ENCODE measurements at regions not wholly inside any gene's neighbourhood (a gene's known extent, or its start where the extent isn't known, plus 50 kb on each side); places are given as distances from the start of the nearest gene placed in this dataset.
"Not testable (repeated sequence)": the region's sequence is repeated elsewhere in the genome, so short reads cannot be mapped to it uniquely, and the experiment has no call there.

GRCh38 chr21:17391811-17392340 lies 121.0 kb upstream of the CXADR start:
- no peaks in the 10 kb centered on the region for H3K36me3 Mint-ChIP-seq
- Histone ChIP-seq H3K27ac (ENCODE audit: low read depth, low read length) (no peak overlapping the region), H3K4me3 (ENCODE audit: low read length) (no peak overlapping the region), H3K4me1 (ENCODE audit: insufficient read depth, low read length) (no peaks in the 10 kb centered on the region), H3K36me3 (ENCODE audit: insufficient read depth, low read length) (no peaks in the 10 kb centered on the region), H3K9me3 (ENCODE audit: low read length) (no peaks in the 10 kb centered on the region), H3K27me3 (ENCODE audit: insufficient read depth, low read length, poor library complexity, severe bottlenecking) (no peaks in the 10 kb centered on the region)
- no peaks in the 10 kb centered on the region for H3K4me1 Mint-ChIP-seq
- H3K27me3 Mint-ChIP-seq, result peaks cover 0 to 2% of the 10 kb centered on the region in 2 donors
- no peak overlapping the region for H3K4me3 Mint-ChIP-seq
- peaks cover 0 to 6% (median 0%) of the 10 kb centered on the region in 5 donors for H3K9me3 Mint-ChIP-seq
- CTCF ChIA-PET, result interaction anchor here (1.7 kb wide), 1 partner anchor 194 kb away, joined by 4 read pairs; no protein-coding TSS in a partner anchor
- POLR2A ChIA-PET, result no interaction called here
- H3K27ac Mint-ChIP-seq, result no peak overlapping the region
- DNase-seq, result no peak

DNA sequence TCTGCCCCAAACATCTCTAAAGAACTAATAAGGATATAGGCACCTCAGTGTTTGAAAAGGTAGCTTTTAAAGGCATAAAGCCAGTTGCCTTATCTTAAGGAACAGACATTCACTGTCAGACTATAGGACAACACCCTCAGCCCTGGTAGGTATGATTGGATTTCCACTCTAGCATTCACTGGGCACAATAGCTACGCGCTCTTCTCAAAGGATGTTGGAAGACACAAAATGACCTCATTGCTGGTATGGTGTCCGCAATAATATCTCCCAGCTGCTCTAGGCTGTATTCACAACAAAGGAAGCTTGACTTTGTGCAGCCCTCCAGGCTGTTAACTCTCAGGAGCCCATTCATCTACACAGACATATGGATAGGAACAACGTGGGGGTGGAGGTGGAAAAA lies 119.4 kb upstream of the CXADR start:
- H3K27me3 Mint-ChIP-seq, result peaks cover 0 to 2% of the 10 kb centered on the region in 2 donors
- no peak overlapping the region for H3K4me3 Mint-ChIP-seq
- Histone ChIP-seq H3K4me3 (ENCODE audit: low read length) (no peak overlapping the region), H3K4me1 (ENCODE audit: insufficient read depth, low read length) (no peaks in the 10 kb centered on the region), H3K27me3 (ENCODE audit: insufficient read depth, low read length, poor library complexity, severe bottlenecking) (no peaks in the 10 kb centered on the region), H3K27ac (ENCODE audit: low read depth, low read length) (no peak overlapping the region), H3K36me3 (ENCODE audit: insufficient read depth, low read length) (no peaks in the 10 kb centered on the region), H3K9me3 (ENCODE audit: low read length) (no peaks in the 10 kb centered on the region)
- no peaks in the 10 kb centered on the region for H3K36me3 Mint-ChIP-seq
- POLR2A ChIA-PET, result no interaction called here
- H3K9me3 Mint-ChIP-seq, result peaks cover 0 to 6% (median 0%) of the 10 kb centered on the region in 5 donors
- no peaks in the 10 kb centered on the region for H3K4me1 Mint-ChIP-seq
- H3K27ac Mint-ChIP-seq, result no peak overlapping the region
- DNase-seq, result no peak
- CTCF ChIA-PET, result interaction anchor here (1.0 kb wide), 1 partner anchor 192 kb away, joined by 3 read pairs; no protein-coding TSS in a partner anchor

- no peak overlapping the region for H3K4me3 Mint-ChIP-seq
- H3K36me3 Mint-ChIP-seq, result no peaks in the 10 kb centered on the region
- no peaks in the 10 kb centered on the region for H3K4me1 Mint-ChIP-seq
- no peaks in the 10 kb centered on the region for H3K27me3 ChIP-seq (ENCODE audit: insufficient read depth, low read length, poor library complexity, severe bottlenecking)
- no peak for DNase-seq
- no peaks in the 10 kb centered on the region for H3K36me3 ChIP-seq (ENCODE audit: insufficient read depth, low read length)
- H3K4me3 ChIP-seq (ENCODE audit: low read length), result no peak overlapping the region
- peaks cover 0 to 7% of the 10 kb centered on the region in 2 donors for H3K27me3 Mint-ChIP-seq
- no peaks in the 10 kb centered on the region for H3K4me1 ChIP-seq (ENCODE audit: insufficient read depth, low read length)
- H3K27ac Mint-ChIP-seq, result no peak overlapping the region
- H3K27ac ChIP-seq (ENCODE audit: low read depth, low read length), result no peak overlapping the region
- ChIA-PET CTCF (interaction anchor here (1.6 kb wide), 1 partner anchor 11 kb away, joined by 3 read pairs; no protein-coding TSS in a partner anchor), POLR2A (no interaction called here)
- no peaks in the 10 kb centered on the region for H3K9me3 ChIP-seq (ENCODE audit: low read length)
- H3K9me3 Mint-ChIP-seq, result peaks cover 0 to 6% (median 0%) of the 10 kb centered on the region in 5 donors
Observed at GRCh38 chr21:17396948-17397347, 115.9 kb upstream of the CXADR start.

- H3K27ac ChIP-seq (ENCODE audit: low read depth, low read length), result no peak overlapping the region
- CTCF ChIA-PET, result interaction anchor here (1.3 to 1.6 kb wide), 2 partner anchors 11 to 12 kb away, joined by 3 read pairs; no protein-coding TSS in a partner anchor
- H3K4me3 ChIP-seq (ENCODE audit: low read length), result no peak overlapping the region
- Mint-ChIP-seq H3K4me1 (no peaks in the 10 kb centered on the region), H3K27ac (no peak overlapping the region), H3K4me3 (no peak overlapping the region), H3K27me3 (peaks cover 0 to 7% of the 10 kb centered on the region in 2 donors), H3K36me3 (no peaks in the 10 kb centered on the region), H3K9me3 (peaks cover 0 to 6% (median 0%) of the 10 kb centered on the region in 5 donors)
- no peaks in the 10 kb centered on the region for H3K36me3 ChIP-seq (ENCODE audit: insufficient read depth, low read length)
- H3K27me3 ChIP-seq (ENCODE audit: insufficient read depth, low read length, poor library complexity, severe bottlenecking), result no peaks in the 10 kb centered on the region
- no peak for DNase-seq
- H3K4me1 ChIP-seq (ENCODE audit: insufficient read depth, low read length), result no peaks in the 10 kb centered on the region
- POLR2A ChIA-PET, result no interaction called here
- no peaks in the 10 kb centered on the region for H3K9me3 ChIP-seq (ENCODE audit: low read length)
Observed at GRCh38 chr21:17397703-17398102, 115.1 kb upstream of the CXADR start.

DNA sequence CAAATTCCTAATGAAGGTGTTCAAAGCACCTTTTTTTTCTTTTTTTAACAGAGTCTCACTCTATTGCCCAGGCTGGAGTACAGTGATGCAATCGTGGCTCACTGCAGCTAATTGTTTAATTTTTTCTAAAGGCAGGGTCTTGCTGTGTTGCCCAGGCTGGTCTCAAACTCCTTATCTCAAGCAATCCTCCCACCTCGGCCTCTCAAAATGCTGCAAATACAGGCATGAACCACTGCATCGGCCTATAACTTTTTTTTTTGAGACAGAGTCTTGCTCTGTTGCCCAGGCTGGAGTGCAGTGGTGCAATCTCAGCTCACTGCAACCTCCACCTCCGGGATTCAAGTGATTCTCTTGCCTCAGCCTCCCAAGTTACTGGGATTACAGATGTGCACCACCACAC lies 113.9 kb upstream of the CXADR start:
- H3K27ac ChIP-seq (ENCODE audit: low read depth, low read length); H3K27me3 ChIP-seq (ENCODE audit: insufficient read depth, low read length, poor library complexity, severe bottlenecking); H3K4me3 ChIP-seq (ENCODE audit: low read length); H3K27me3 Mint-ChIP-seq; H3K4me1 Mint-ChIP-seq; H3K9me3 ChIP-seq (ENCODE audit: low read length); CTCF ChIA-PET; H3K27ac Mint-ChIP-seq; H3K4me1 ChIP-seq (ENCODE audit: insufficient read depth, low read length); POLR2A ChIA-PET; DNase-seq; H3K36me3 ChIP-seq (ENCODE audit: insufficient read depth, low read length); H3K4me3 Mint-ChIP-seq; H3K36me3 Mint-ChIP-seq; H3K9me3 Mint-ChIP-seq: not testable (repeated sequence)

DNA sequence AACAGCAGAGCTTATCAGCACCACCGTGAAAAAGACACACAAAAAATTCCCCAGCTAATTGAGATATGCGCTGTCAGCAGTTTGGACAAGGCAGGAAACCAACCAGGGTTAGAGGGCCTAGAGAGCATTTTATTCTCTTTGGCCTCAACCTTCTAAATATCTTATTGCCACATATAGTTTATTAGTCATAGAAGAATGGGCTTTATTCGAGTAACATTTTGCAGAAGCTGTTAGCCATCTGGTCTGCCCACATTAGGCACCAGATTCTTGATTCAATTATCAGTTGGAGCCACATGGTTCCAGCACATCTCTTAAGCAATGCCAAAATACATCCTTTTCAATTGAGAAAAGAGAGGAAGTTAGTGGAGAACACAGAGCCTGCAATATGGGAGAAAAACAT lies 109.9 kb upstream of the CXADR start:
- no peak overlapping the region for H3K4me3 ChIP-seq (ENCODE audit: low read length)
- no peak overlapping the region for H3K27ac ChIP-seq (ENCODE audit: low read depth, low read length)
- Mint-ChIP-seq H3K4me1 (no peaks in the 10 kb centered on the region), H3K27me3 (peaks cover 0 to 4% of the 10 kb centered on the region in 2 donors), H3K4me3 (no peak overlapping the region), H3K27ac (no peak overlapping the region), H3K9me3 (peaks cover 0 to 4% (median 0%) of the 10 kb centered on the region in 5 donors), H3K36me3 (peaks cover 0 to 2% (median 0%) of the 10 kb centered on the region in 3 donors)
- H3K27me3 ChIP-seq (ENCODE audit: insufficient read depth, low read length, poor library complexity, severe bottlenecking), result no peaks in the 10 kb centered on the region
- H3K36me3 ChIP-seq (ENCODE audit: insufficient read depth, low read length), result no peaks in the 10 kb centered on the region
- ChIA-PET POLR2A (no interaction called here), CTCF (no interaction called here)
- no peaks in the 10 kb centered on the region for H3K4me1 ChIP-seq (ENCODE audit: insufficient read depth, low read length)
- H3K9me3 ChIP-seq (ENCODE audit: low read length), result no peaks in the 10 kb centered on the region
- no peak for DNase-seq

- H3K27ac ChIP-seq (ENCODE audit: low read depth, low read length), result no peak overlapping the region
- CTCF ChIA-PET, result interaction anchor here (1.2 kb wide), 1 partner anchor 18 kb away, joined by 3 read pairs; no protein-coding TSS in a partner anchor
- H3K9me3 ChIP-seq (ENCODE audit: low read length), result no peaks in the 10 kb centered on the region
- no peak overlapping the region for H3K4me3 Mint-ChIP-seq
- H3K36me3 Mint-ChIP-seq, result peaks cover 0 to 2% (median 0%) of the 10 kb centered on the region in 3 donors
- no peaks in the 10 kb centered on the region for H3K4me1 ChIP-seq (ENCODE audit: insufficient read depth, low read length)
- POLR2A ChIA-PET, result no interaction called here
- H3K4me3 ChIP-seq (ENCODE audit: low read length), result no peak overlapping the region
- H3K27ac Mint-ChIP-seq, result no peak overlapping the region
- H3K36me3 ChIP-seq (ENCODE audit: insufficient read depth, low read length), result no peaks in the 10 kb centered on the region
- no peaks in the 10 kb centered on the region for H3K4me1 Mint-ChIP-seq
- no peaks in the 10 kb centered on the region for H3K27me3 ChIP-seq (ENCODE audit: insufficient read depth, low read length, poor library complexity, severe bottlenecking)
- DNase-seq, result no peak
- peaks cover 2 to 4% of the 10 kb centered on the region in 2 donors for H3K27me3 Mint-ChIP-seq
- peaks cover 0 to 4% (median 0%) of the 10 kb centered on the region in 5 donors for H3K9me3 Mint-ChIP-seq
Observed at GRCh38 chr21:17406202-17406601, 106.6 kb upstream of the CXADR start.

DNA sequence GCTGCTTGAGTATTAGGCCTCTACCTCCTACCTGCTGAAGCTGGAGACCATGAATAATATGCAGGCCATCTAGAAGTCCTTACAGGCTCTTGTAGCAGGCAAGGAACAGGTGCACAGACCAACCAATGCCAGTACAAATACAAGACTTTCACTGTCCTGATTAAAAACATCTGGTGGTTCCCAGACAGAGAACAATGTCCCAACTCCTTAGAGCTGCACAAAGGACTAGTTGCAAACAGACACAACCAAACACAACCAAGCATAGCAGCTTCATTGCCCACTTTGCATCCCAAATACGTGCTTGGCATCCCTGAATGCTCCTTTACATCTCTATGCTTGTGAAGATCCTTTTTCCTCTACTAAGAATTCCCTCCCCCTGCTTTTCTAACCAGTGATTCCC lies 98.1 kb upstream of the CXADR start:
- ChIA-PET POLR2A (no interaction called here), CTCF (no interaction called here)
- no peak overlapping the region for H3K4me3 Mint-ChIP-seq
- no peaks in the 10 kb centered on the region for H3K36me3 ChIP-seq (ENCODE audit: insufficient read depth, low read length)
- H3K27me3 ChIP-seq (ENCODE audit: insufficient read depth, low read length, poor library complexity, severe bottlenecking), result no peaks in the 10 kb centered on the region
- no peak overlapping the region for H3K27ac ChIP-seq (ENCODE audit: low read depth, low read length)
- no peaks in the 10 kb centered on the region for H3K9me3 ChIP-seq (ENCODE audit: low read length)
- no peaks in the 10 kb centered on the region for H3K27me3 Mint-ChIP-seq
- no peaks in the 10 kb centered on the region for H3K4me1 Mint-ChIP-seq
- no peak overlapping the region for H3K4me3 ChIP-seq (ENCODE audit: low read length)
- DNase-seq, result no peak
- peaks cover 0 to 1% (median 0%) of the 10 kb centered on the region in 3 donors for H3K36me3 Mint-ChIP-seq
- no peaks in the 10 kb centered on the region for H3K9me3 Mint-ChIP-seq
- no peaks in the 10 kb centered on the region for H3K4me1 ChIP-seq (ENCODE audit: insufficient read depth, low read length)
- no peak overlapping the region for H3K27ac Mint-ChIP-seq

Measured in CD8-positive, alpha-beta memory T cell (primary cell).